Cardiac fibroblast (primary cell): ENCODE measurements at regions not wholly inside any gene's neighbourhood (a gene's known extent, or its start where the extent isn't known, plus 50 kb on each side); places are given as distances from the start of the nearest gene placed in this dataset.

Source experiments
- DNase-seq, 2 donors: peaks; one replicate each; pipeline versions ENCODE4 v3.0.0 to v3.0.0-alpha.2; 2010; ENCODE audit warnings: low read depth in 2 of 2
- H3K4me3 ChIP-seq, 2 donors: replicated peaks in 1 of 2; 1 replicate in 1 of 2; 2 replicates in 1 of 2; pipeline ENCODE4 v1.5.1; 2011; ENCODE audit warnings: low read depth in 2 of 2, low read length in 2 of 2, mild to moderate bottlenecking in 2 of 2, moderate library complexity in 1 of 2
- TF ChIP-seq, protein P1 (sequence below): IDR thresholded peaks from one replicate; pipeline ENCODE4 v1.5.1; 2011; ENCODE audit warnings: low read depth, mild to moderate bottlenecking, low read length, inconsistent platforms

DNA sequence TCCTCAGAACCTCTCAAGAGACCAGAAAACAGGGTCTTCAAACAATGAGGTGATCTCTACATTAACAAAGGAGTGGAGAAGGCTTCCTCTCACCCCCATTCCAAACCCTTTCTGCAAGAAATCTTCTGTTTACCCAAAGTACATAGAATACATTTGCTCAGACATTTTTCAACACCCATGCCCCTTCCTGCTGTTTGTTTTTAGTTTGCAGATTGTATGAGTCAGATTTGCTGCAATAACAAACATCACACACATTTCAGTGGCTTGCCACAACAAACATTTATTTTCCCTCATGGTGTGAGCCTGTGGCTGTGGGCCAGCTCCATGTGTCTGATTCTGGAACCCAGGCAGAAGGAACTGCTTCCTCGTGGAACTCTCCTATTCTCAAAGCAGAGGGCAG is 68.2 kb upstream of the BAIAP2L1 start:
- TF ChIP-seq, protein P1, sequence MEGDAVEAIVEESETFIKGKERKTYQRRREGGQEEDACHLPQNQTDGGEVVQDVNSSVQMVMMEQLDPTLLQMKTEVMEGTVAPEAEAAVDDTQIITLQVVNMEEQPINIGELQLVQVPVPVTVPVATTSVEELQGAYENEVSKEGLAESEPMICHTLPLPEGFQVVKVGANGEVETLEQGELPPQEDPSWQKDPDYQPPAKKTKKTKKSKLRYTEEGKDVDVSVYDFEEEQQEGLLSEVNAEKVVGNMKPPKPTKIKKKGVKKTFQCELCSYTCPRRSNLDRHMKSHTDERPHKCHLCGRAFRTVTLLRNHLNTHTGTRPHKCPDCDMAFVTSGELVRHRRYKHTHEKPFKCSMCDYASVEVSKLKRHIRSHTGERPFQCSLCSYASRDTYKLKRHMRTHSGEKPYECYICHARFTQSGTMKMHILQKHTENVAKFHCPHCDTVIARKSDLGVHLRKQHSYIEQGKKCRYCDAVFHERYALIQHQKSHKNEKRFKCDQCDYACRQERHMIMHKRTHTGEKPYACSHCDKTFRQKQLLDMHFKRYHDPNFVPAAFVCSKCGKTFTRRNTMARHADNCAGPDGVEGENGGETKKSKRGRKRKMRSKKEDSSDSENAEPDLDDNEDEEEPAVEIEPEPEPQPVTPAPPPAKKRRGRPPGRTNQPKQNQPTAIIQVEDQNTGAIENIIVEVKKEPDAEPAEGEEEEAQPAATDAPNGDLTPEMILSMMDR = no peak
- no peak for DNase-seq
- H3K4me3 ChIP-seq = no peak overlapping the region

DNA sequence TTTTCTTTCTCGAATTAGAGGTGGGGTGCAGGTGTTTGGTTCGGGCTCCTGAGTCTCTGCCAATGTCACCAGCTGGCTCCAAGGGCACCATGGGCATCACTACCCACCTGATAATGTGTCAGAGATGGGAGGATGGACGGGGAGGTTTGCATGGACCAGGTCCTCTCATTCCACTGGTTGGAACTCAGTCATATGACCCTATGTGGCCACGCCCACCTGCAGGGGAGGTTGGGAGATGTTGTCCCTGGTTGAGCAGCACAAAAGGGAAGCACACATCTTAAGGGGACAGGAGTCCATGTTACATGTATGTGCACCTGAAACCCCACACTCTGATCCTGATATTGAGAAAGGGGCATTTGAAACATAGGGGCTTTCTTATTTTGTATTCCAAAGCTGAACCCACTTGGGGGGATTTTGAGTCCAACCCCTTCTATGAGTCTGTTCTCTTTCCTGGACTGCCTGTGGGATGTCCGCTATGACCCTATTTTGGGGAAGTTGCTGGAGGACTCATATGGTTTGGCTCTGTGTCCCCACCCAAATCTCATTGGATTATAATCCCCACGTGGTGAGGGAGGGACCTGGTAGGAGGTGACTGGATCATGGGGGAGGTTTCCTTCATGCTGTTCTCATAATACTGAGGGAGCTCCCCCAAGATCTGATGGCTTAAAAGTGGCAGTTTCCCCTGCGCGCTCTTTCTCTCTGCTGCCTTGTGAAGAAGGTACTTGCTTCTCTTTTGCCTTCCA is 66.9 kb upstream of the BAIAP2L1 start:
- H3K4me3 ChIP-seq = no peak overlapping the region
- DNase-seq = no peak
- TF ChIP-seq, protein P1 = no peak

DNA sequence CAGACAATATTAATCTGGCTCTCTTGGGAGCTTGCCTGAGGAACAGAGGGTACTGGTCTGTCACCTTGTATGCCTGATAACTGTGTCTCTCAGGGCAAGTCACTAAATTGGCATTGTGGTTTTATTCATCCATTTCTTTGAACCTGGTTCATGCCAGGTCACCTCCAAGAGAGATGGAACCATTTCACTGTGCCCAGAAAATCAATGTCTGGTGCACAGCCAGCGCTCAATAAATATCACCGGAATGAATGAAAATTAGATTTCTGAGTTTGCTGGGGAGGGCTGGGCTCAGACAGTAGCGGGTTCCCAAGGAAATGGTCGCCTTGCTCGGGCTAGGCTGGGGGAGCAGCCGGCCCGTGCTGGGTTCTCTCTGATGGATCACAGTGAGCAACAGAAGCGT is 64.1 kb upstream of the BAIAP2L1 start:
- no peak overlapping the region for H3K4me3 ChIP-seq
- TF ChIP-seq, protein P1 = no peak

DNA sequence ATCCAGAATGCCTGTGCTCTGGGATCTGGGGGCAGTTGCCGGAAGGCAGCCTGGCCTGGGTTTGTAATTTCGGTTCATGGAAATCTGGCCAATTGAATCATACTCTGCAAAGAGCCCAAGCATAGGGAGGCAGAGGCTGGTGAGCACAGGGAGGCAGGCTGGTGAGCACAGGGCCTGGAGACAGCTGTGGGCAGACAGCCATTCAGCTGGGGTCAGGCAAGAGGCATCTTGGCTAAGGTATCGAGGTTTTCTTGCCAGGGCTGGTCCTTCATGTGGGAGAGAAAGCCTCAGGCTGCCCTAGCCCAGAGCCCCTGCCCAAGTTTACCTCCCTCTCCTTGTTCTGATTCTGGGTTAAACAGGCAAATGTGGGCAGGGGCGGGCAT is 63.7 kb upstream of the BAIAP2L1 start:
- TF ChIP-seq, protein P1 = no peak
- no peak for DNase-seq
- no peak overlapping the region for H3K4me3 ChIP-seq

More for the DNA sequence above, 64.1 kb upstream of the BAIAP2L1 start:
- DNase-seq = no peak

DNA sequence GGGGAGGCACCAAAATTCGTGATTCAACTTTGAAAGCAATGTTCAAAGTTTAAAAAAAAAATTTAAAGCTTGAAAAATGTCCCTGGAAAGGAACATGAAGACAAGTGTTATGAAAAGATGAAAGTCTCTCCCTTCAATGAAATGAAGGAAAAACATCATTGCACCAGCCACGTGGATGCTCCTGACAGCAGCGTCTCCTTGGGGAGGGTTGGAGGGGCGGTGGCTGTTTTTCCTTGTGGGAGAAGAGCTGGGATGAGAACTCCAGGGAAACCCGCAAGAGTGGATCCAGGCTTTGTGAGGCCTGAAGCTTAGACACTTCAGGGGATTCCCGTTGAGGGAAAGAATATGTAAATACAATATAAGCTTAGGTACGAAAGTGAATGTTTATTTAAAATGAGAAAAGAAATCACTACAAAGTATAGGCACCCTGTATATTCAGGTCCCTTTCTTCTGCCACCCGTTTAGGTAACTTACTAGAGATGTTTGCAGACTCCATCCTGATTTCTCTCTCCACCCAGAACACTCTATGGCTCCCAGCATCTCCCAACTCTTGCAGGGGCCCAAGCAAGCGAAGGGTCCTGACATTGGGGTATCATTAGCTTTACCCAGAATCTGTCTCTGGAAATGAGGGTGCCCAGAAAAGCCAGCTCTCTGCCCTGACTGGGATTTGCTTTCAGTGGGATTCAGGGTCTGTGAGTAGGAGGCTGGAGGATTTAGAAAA is 63.1 kb upstream of the BAIAP2L1 start:
- no peak for DNase-seq
- TF ChIP-seq, protein P1 = no peak
- H3K4me3 ChIP-seq = no peak overlapping the region

DNA sequence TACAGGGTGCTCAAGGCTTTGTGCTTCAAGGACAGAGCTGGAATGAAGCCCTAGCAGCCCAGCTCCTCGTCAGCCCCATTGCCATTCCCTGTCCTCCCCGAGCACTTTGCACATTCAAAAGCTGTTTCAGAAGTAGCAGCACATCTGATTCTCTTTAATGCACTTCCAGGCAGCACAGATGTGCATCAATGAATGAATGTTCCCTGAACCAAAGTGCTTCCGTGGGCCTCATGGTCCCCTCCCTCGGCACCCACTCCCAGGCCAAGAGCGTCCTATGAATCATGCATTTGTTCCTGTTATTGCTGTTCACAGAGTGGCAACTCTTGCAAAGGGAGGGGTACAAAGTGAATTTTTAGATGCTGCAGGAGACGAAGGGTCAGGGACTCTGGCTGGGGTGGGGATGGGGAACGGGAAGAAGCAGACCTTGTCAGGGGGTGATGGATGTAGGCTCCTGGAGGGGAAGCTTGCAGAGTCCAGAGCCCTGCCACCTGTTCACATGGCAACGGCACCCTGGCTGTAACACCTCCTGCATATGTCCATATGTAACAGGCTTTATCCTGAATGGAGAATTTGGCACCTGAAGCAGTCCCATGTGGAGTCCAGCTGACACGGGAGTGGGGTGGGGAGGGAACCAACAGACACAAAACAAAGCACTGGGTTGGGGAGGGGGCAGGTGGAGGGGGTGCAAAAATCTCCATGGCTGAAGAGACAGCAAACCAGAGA is 62.2 kb upstream of the BAIAP2L1 start:
- no peak overlapping the region for H3K4me3 ChIP-seq
- DNase-seq = no peak
- TF ChIP-seq, protein P1 = no peak
